HG03060 (cell line): ENCODE measurements at regions not wholly inside any gene's neighbourhood (a gene's known extent, or its start where the extent isn't known, plus 50 kb on each side); places are given as distances from the start of the nearest gene placed in this dataset.

Source experiments
- ATAC-seq: cut with Tn5 transposase; IDR thresholded peaks from one replicate; pipeline ENCODE4 v1.9.1; 2021; ENCODE audit warnings: low read depth, moderate number of reproducible peaks; ENCODE audit not compliant: unreplicated experiment

DNA sequence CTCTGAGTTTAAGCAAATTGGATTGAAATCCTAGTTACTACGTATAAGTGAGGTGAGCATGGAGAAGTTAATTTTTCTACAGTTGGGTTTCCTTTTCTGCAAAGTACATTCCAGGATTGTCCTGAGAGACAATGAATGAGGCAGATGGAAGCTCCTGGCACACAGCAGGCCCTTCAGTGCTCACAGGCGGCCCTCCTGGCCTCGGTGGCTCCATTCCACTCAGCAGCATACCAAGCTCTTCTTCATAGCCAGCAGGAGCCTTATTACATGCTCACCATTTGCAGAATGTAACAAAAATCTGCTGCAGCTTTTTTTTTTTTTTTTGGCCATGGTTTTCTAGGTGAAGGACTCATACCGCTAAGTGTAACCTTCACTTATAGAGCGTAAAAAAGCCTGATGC is 113.2 kb upstream of the FAM9B start:
- ATAC-seq: no peak

DNA sequence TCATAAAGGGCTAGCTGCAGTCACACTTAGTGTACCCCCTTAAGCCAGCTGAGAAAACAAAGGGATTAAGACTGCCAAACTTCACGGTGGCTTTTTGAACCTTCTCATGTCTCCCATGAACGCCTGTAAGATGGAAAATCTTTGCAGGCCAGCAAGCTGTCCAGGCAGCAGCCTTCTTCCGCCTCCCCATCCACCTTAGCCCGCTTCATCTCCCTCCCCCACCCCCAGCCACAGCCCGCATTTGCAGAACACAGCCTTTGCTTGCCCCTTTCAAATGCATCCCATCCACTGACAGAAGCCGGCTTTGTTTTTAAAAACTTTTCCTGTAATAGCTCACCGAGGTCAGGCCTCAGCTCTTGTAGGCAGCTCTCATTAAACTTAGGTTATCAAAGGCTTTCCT is 113.8 kb upstream of the FAM9B start:
- no peak for ATAC-seq

DNA sequence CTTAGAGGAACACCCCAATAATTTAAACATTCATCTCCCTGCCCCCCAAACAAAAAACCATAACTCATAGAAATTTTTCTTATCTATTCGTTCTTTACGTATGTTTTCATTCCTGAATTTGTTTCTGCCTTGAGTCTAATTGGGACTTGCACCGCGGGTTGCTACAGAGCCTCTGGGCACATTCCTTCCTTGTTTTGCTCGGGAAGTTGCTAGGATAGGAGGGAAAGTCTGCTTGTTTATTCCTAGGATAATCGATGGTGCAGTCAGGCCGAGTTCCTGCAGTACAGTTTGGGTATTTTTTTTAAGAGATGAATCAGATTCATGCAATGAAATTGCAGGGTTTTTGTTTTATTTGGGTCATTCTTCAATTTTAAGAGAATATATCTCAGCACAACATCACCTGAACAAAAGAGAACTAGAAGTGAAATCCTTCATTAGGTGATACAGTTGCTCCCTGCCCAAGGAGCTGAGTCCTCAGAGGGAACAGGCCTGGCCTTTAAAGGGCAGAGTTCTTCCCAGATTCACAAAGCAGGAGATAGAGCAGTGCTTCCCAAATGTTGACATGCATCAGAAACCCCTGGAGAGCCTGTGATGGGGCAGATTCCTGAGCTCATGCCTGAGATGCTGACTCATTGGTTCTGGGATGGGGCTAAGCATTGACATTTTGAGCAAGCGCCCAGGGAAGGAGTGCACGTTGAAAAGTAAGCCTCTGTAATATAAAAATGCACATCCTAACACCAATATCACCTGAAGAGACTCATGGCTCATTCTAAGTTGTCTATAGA is 114.9 kb upstream of the FAM9B start:
- no peak for ATAC-seq

DNA sequence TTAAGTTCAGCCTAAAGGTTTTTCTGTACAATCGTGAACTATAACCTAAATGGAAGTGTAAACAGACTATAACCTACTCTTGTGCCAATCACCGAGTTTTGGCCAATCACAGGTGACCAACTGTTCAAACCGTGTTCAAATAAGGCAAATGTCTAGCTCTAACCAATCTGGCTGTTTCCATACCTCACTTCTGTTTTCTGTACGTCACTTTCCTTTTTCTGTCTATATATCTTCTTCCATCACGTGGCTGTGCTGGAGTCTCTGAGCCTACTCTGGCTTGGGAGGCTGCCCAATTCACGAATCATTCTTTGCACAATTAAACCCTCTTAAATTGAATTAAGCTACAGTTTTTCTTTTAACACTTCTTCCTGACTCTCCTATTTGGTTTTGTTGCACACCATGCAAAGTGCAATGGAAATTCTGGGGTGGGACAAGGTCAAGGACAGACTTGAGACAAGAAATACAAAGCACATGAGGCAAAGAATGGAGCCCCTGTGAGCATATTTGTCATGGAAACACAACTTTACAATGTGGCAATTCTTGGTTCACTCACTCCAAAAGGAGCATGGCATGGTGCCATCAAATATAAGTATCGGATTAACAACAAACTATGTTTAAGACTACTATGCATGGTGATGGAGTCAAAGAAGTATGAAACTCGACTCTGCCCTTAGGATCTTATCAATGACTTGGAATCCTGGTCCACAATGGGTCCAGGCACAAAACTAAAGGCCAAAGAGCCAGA is 115.7 kb upstream of the FAM9B start:
- ATAC-seq: no peak

DNA sequence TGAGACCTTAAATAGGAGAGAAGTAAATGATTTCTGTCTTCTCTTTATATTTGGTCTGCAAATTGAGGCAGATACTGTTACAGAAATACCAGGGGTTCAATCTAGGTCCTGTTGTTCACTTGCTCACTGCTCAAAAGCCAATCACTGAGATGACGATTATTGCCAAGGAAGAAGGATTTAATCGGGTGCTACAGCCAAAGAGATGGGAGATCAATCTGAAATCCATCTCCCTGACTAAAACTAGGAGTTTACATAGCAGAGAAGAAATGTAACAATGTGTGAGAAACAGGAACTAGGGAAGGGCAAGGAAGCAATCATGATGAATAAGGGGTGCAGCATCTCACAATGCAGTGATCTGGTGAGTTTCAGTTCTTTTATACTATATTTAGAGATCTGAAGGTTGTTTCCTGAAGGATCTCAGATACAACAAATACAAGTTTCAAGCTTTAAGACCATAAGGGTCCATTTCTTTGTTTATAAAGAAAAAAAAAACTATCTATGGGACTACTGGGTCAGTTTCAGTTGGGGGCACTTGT is 117.9 kb upstream of the FAM9B start:
- no peak for ATAC-seq

DNA sequence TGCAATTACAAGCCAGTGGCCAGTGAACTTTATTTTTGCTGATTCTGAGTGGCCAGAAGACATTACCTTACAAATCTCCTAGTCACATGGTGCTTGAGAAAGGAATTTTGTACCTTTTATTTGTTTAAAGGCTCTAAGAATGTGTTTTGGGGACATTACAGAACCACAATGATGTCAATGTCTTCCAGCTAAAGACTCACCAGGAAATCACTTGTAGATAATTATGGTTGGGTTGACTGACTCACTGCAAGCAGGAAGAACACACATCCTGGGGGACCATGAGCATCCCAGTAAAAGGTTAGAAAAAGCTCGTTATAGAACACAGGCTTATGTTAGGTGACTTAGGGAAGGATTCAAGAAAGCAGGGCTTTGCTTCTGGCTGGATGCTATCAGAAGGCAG is 119.4 kb upstream of the FAM9B start:
- ATAC-seq: no peak

DNA sequence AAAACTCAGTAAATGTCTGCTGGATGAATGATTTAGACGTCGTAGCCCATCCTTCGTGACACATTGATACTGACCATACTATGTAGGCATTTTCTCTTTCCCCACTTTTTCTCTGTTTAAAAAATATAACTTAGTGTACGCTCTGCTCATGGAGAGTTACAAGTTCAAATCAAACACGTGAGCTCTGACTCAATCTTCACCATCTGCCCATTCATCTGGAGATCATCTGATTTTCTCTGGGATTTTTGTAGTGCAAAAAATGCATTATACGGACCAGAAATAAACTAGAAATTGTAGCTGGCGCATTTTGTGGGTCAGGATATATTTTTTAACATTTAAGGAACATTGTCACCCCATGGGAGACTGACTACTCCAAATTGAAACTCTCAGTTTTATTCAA is 124.7 kb upstream of the FAM9B start:
- ATAC-seq: no peak

DNA sequence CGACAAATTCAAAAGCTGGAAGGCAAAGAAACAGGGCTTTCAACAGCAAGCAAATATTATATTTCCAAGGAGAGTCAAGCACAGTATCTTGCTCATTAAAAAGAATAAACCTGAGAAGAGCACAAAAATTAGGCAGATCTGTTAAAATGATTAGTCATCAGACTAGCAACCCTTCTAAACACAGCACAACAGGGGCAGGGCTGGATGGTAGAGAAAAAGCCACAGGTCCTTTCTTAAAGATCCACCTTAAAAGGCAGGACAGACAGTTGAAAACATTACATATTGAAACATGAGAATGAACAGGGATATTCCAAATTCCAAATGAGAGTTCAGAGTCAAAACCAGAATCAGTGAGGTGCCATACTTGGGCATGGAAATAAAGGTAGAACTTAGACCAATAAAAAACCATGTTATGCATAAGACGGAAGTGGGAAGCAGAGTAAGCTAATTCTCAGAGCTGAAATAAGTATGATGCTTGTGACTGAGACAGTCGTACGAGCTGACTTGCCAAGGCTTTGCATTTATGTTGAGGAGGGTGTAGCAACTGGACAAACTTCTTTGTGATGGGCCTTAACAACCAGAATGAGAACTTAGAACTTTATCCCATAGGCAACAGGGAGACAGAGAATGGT is 126.9 kb upstream of the FAM9B start:
- ATAC-seq: no peak

DNA sequence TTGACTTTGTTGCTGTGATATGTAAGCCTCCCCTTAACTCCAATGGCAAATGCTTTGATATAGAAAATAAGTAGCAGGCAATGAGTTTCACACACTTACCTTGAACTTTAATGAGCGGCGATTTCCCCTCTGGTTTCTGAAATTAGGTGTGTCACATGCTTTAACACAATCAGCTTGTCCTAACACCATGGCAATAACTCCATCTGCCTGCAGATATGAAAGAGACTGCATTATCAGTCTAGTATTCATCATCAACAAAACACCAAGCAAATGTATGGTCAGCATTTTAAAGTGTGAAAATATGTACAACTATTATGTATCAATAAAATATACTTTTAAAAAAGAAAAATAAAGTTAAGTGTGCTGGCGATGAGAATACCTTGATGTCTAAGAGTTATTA is 128.8 kb upstream of the FAM9B start:
- no peak for ATAC-seq

DNA sequence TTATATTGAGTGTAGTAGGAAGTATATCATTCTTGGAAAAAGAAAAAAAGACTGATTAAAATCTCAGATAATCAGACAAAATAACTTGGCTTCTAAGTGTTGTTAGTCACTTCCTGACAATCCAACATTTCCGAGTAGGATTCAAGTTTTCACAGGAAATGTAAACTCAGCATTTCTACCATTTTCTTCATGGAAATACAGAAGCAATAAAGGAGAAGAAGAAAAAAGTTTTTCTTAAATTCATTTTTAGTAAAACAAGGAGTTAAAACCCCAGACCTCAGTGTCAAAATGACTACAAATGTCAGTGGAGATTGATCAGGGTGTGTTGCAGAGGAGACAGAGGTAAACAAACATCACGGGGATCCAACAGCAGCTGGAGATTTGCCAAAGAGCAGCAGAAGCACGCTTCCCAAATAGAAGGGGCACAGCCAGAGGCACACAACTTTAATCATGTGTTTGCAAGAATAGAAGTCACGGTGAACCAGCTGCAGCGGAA is 129.3 kb upstream of the FAM9B start:
- ATAC-seq: no peak

DNA sequence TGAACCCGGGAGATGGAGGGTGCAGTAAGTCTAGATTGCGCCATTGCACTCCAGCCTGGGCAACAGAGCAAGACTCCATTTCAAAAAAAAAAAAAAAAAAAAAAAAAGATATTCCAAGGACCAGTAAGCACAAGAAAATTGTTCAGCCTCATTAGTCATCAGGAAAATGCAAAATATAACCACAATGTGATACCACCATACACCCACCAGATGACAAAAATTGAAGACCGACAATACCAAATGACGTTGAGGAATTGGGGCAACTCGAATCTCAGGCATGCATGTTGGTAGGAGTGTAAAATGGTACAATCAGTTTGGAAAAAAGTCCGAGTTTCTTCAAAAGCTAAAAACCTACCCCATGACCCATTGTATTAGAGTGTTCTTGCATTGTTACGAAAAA is 130.2 kb upstream of the FAM9B start:
- no peak for ATAC-seq

DNA sequence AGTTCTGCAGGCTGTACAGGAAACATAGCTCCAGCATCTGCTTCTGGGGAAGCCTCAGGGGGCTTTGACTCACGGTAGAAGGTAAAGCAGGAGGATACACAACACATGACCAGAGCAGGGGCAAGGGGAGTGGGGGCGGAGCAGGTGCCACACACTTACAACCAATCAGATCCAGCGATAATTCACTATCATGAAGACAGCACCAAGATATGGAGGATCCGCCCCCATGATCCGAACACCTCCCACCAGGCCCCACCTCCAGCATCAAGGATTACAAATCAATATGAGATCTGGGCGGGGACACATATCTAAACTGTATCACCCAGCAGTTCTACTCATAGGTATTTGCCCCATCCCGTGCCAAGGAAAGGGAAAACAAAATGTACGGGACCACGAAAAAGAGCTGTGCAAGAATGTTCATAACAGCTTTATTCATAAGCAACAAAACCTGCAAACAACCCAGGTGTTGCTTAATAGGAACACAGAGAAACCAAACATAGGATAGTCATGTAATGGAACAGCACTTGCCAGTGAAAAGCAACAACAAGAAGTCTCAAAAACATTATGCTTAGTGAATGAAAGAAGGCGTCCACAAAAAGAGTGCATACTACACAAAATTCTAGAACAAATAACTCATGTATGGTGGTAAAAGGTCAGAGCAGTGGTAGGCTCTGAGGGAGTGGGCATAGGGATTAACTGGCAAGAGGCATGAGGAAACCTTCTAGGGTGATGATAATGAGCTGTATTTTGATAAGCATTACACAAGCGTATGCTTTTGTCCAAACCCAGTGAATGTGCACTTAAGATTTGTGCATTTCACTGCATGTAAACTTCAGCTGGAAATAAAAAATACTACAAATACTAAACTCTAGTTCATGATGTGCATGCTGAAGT is 130.9 kb upstream of the FAM9B start:
- no peak for ATAC-seq

DNA sequence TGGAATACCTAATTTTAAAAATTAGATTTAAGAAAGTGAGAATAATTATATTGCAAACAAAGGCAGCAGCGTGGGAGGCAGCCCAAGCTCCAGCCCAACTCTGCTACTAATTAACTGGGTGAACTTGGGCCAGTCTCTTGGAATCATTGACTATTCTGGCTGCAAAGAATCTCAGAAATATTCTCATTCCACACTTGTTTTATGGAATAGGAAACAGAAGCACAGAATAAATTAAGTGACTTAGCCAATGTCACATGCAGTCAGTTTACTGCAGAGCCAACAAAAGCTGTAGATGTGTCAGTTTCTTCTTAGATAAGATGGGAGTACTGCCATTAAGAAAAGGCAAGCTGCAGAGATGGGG is 132.6 kb upstream of the FAM9B start:
- no peak for ATAC-seq

DNA sequence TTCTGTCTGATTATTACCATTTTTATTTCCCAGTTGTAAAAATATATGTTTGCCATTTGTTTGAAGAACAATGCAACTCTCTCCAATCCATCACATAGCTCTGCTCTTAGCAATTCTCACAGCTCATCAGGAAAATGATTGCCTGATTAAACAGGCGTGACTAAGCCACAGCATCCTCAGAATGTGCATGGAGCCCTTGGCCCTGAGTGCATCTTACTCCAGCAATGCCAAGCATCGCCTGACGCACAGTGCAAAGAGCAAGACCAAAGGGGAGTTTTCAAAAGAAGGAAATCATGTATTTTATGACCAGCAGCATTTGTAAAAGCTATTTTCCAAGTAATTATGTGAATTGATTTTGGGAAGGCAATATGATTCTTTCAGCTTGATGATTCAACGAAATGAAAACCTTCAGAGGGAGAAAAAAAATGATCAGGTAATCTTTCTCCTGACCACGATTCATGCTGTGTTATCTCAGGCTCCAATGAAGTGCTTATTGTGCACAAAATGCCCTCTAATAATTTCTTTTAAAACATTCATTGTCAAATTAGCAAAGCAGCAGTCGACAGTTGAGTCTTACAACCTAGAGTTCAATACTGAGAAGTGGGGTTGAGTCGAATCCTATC is 138.0 kb upstream of the FAM9B start:
- no peak for ATAC-seq

DNA sequence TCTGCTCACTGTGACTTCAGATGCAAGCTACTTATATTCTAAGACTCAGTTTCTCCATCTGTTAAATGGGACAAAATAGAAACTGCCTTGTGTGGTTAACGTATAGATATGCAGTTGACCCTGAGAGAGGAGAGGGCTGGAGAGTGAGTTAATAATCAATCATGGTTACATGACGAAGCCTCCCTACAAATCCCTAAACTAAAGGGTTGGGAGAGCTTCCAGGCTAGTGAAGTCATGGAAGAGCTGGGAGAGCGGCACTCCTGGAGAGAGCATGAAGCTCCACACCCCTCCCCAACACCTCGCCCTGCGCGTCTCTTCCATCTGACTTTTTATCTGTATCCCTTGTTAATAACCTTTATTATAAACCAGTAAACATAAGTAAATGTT is 138.5 kb upstream of the FAM9B start:
- ATAC-seq: no peak

DNA sequence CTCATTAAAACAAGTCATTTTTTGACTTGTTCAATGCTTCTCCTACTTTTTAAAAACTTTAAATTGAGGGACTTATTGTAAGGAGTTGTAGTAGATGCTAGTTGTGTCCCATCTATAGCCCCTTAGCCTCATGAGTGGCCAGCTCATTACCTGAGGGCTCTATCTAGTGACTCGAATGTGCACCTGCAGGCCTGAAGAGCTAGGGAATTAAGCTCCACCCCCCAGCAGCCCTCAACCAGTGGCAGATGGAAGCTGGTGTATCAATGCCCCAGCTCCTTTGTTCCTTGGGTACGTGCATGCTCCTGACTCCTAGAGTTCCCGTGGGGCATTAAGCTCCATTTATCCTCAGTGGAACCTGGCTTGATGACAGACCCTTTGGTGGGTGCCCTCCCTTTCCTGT is 146.7 kb upstream of the FAM9B start:
- ATAC-seq: no peak

DNA sequence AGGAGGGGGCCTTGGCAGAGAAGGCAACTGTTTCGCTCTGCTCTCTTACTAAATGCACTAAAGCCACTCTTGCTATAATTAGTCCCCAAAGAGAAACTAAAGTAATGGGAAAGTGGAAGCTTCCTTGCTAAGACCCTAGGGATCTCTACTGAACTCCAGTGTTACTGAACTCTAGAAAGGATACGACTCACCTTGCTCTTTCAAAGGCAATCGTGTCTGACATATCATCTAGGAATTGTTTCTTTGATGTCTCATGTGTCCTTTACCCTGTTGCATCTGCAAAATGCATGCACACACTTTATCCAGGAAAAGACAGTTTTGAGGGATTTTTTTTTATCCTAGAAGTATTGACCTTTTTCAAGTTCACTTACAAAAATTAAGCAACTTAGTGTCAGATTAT is 148.1 kb upstream of the FAM9B start:
- ATAC-seq: no peak

DNA sequence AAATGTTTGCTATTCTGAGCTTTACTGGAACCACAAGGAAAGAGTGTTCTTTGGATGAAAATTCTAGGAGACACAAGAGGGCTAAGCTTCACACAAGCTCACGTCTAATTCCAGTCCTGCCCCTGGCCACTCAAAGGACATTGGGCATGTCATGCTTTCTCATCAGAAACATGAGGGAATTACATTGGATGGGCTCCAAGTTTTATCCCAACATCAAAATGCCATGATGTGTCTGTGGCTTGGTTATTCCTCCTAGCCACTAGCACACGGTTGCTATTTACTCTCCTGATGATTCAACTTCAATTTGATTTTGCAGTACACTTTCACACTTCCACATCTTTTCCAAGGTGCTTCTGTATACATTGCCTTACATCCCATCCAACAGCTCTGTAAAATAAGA is 149.6 kb upstream of the FAM9B start:
- no peak for ATAC-seq

DNA sequence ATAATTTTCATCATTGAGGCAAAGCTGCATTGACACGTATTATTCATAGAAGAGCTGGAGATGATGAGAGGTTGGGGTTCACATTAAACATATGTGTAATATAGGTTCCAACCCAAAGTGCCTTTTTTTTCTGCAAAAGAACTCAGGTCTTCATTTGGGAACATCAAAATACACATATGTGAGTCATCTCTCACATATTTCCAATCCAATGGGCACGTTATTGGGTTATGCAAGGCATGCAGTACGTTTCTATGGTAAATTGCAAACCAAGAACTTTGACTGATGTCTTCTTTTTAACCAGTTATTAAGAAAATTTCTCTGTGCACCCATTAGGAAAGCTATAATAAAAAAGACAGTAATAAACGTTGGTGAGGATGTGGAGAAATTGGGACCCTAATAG is 150.3 kb upstream of the FAM9B start:
- no peak for ATAC-seq

DNA sequence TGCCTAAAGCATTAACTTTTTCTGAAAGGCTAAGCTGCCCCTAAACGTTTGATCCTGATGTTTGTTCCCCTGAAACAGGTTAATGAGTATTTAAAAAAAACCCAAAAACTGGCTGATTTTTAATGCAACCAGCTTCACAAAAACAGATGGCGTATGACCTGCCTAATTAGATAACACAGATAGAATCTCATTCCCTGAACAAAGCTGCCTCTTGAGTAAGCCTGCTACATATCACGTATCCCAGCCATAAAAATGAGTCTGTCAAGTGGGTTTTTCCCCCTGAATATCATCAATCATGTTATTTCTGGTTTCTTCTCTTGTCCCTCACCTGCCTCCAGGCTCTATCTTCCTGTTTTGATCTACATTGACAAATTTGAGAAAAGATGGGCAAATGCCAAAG is 154.2 kb upstream of the FAM9B start:
- ATAC-seq: no peak
